Osteoblast (primary cell): ENCODE measurements at regions not wholly inside any gene's neighbourhood (a gene's known extent, or its start where the extent isn't known, plus 50 kb on each side); places are given as distances from the start of the nearest gene placed in this dataset.

ENCODE experiments used
- DNase-seq: peaks from one replicate; pipeline ENCODE4 v3.0.0; 2011; ENCODE audit warnings: low spot score, mixed read lengths; ENCODE audit not compliant: insufficient read length; ENCODE audit errors: missing footprints
- H2AFZ ChIP-seq: 2 replicates; pipeline ENCODE4 v1.6.0; 2011; ENCODE audit warnings: mild to moderate bottlenecking, low read length
- H3K27ac ChIP-seq: 2 replicates; pipeline ENCODE4 v1.5.1; 2011; ENCODE audit warnings: mild to moderate bottlenecking, low read depth, low read length, moderate library complexity
- H3K27me3 ChIP-seq: 2 replicates; pipeline ENCODE4 v1.6.0; 2012; ENCODE audit warnings: mild to moderate bottlenecking, control low read depth, inconsistent platforms, low read length, moderate library complexity; ENCODE audit not compliant: insufficient read depth
- H3K36me3 ChIP-seq: 2 replicates; pipeline ENCODE4 v1.5.1; 2011; ENCODE audit warnings: mild to moderate bottlenecking, low read length, control low read depth, moderate library complexity; ENCODE audit not compliant: insufficient read depth
- H3K4me1 ChIP-seq: 2 replicates; pipeline ENCODE4 v1.5.1; 2011; ENCODE audit warnings: mild to moderate bottlenecking, low read length, control low read depth, moderate library complexity; ENCODE audit not compliant: insufficient read depth
- H3K4me2 ChIP-seq: 2 replicates; pipeline ENCODE4 v1.6.0; 2011; ENCODE audit warnings: mild to moderate bottlenecking, low read length; ENCODE audit not compliant: insufficient read depth
- H3K4me3 ChIP-seq: fragments of 200-600 bp; sonication (generic); 3 replicates; pipeline ENCODE4 v1.5.1; 2012; ENCODE audit warnings: mild to moderate bottlenecking, low read length, inconsistent platforms; ENCODE audit not compliant: insufficient read depth
- H3K79me2 ChIP-seq: 2 replicates; pipeline ENCODE4 v1.6.0; 2012; ENCODE audit warnings: mild to moderate bottlenecking, low read length, control low read depth, inconsistent platforms; ENCODE audit not compliant: insufficient read depth
- H3K9me3 ChIP-seq: 2 replicates; pipeline ENCODE4 v1.5.1; 2011; ENCODE audit warnings: low read depth, low read length, control low read depth
- H4K20me1 ChIP-seq: 2 replicates; pipeline ENCODE4 v1.6.0; 2012; ENCODE audit warnings: mild to moderate bottlenecking, low read length, control low read depth; ENCODE audit not compliant: insufficient read depth
- CTCF ChIP-seq: IDR thresholded peaks from 2 replicates; pipeline ENCODE4 v1.5.1; 2011; ENCODE audit warnings: mild to moderate bottlenecking, low read depth, low read length, moderate library complexity; ENCODE audit errors: extremely low read depth

GRCh38 chr10:129035052-129035827 lies 431.8 kb upstream of the MGMT start:
- H3K27me3 ChIP-seq, result peaks cover 14% of the 10 kb centered on the region
- no peaks in the 10 kb centered on the region for H4K20me1 ChIP-seq
- H3K9me3 ChIP-seq, result no peaks in the 10 kb centered on the region
- peak overlapping the region; percentile 15 for H2AFZ ChIP-seq
- H3K79me2 ChIP-seq, result no peaks in the 10 kb centered on the region
- no peak for DNase-seq
- H3K27ac ChIP-seq, result no peak overlapping the region
- TF ChIP-seq CTCF, result no peak
- no peak overlapping the region for H3K4me3 ChIP-seq
- no peak overlapping the region for H3K4me2 ChIP-seq
- H3K36me3 ChIP-seq, result no peaks in the 10 kb centered on the region
- H3K4me1 ChIP-seq, result no peaks in the 10 kb centered on the region

GRCh38 chr10:129038522-129038921 lies 428.5 kb upstream of the MGMT start:
- Histone ChIP-seq H3K4me1 (no peaks in the 10 kb centered on the region), H2AFZ (no peak overlapping the region), H3K27ac (no peak overlapping the region), H3K36me3 (no peaks in the 10 kb centered on the region), H3K79me2 (no peaks in the 10 kb centered on the region), H4K20me1 (no peaks in the 10 kb centered on the region), H3K27me3 (peaks cover 2% of the 10 kb centered on the region), H3K4me2 (no peak overlapping the region), H3K9me3 (no peaks in the 10 kb centered on the region), H3K4me3 (no peak overlapping the region)
- TF ChIP-seq CTCF, result no peak
- DNase-seq, result no peak

DNA sequence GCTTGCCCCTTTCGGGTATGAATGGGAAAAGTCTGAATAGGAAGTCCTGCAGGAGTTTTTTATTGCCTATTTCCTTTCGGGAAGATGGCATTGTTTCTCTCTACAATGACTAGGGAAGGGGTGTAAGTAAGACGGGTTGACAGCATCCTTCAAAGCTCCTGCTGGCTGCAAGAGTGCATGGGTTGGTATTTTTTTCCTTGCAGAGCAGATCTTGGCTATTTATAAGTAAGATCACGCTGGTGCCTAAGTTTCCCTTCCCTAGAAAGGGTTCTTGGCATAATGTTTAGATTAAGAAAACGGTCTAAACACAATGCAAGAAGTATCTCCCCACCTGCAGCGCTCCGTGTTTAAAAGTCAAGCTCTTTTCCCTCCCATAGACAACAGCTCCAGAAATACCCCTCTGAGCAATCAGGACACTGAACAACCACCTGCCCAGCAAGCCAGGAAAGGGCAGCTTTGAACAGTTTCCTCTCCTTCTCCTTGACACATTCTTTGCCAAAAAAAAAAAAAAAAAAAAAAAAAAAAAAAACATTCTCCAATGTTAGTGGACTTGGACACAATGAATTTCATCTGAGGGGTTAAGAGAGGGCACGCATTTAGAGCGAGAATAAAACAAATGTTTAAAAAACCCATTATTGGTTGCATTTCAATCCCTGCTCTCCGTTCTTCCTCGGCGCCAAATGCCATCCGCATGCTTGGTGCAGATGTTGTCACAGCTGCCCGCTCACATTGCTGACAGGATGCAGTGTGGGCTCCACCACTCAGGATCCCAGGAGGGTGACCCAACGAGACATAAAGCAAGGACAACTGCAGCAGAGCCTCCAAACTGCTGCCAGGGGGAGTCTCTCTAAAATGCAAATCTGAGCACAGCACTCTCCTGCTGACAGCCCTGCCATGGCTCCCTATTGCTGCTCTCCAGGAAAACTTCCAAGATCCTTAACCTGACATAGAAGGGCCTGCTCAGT lies 427.4 kb upstream of the MGMT start:
- DNase-seq, result no peak
- Histone ChIP-seq H4K20me1 (no peaks in the 10 kb centered on the region), H3K27ac (no peak overlapping the region), H3K9me3 (no peaks in the 10 kb centered on the region), H3K79me2 (no peaks in the 10 kb centered on the region), H2AFZ (no peak overlapping the region), H3K36me3 (no peaks in the 10 kb centered on the region), H3K4me3 (no peak overlapping the region), H3K4me2 (no peak overlapping the region), H3K4me1 (no peaks in the 10 kb centered on the region), H3K27me3 (peaks cover 2% of the 10 kb centered on the region)
- no peak for TF ChIP-seq CTCF

GRCh38 chr10:129040377-129040776 lies 426.7 kb upstream of the MGMT start:
- H3K27ac ChIP-seq, result no peak overlapping the region
- no peak overlapping the region for H3K4me3 ChIP-seq
- H3K27me3 ChIP-seq, result peaks cover 2% of the 10 kb centered on the region
- H3K9me3 ChIP-seq, result no peaks in the 10 kb centered on the region
- H3K4me1 ChIP-seq, result no peaks in the 10 kb centered on the region
- H3K4me2 ChIP-seq, result no peak overlapping the region
- no peak overlapping the region for H2AFZ ChIP-seq
- no peaks in the 10 kb centered on the region for H3K79me2 ChIP-seq
- no peaks in the 10 kb centered on the region for H4K20me1 ChIP-seq
- no peaks in the 10 kb centered on the region for H3K36me3 ChIP-seq
- DNase-seq, result no peak
- no peak for TF ChIP-seq CTCF
